ENCODE measurements at regions not wholly inside any gene's neighbourhood (a gene's known extent, or its start where the extent isn't known, plus 50 kb on each side); places are given as distances from the start of the nearest gene placed in this dataset.

DNA sequence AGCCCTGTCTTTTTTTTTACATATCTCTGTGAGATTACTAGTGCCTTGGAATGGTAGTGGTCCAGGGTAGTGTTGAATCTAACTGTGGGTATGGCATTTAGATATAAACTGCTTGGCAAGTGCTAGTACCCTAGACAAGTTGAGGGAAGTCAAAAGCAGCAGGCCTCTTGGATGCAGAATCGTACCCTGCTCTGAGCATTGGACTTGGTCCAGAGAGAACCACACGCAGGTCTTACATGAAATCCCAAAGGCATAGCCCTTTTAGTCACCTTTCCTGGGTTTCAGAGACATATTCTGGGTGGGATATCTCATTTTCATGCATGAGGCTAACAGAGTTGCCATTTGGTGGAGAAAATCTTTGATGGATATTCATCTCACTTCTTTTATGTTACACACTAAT, 641.4 kb downstream of the PDCD6IP start:
- TF ChIP-seq, protein P1, sequence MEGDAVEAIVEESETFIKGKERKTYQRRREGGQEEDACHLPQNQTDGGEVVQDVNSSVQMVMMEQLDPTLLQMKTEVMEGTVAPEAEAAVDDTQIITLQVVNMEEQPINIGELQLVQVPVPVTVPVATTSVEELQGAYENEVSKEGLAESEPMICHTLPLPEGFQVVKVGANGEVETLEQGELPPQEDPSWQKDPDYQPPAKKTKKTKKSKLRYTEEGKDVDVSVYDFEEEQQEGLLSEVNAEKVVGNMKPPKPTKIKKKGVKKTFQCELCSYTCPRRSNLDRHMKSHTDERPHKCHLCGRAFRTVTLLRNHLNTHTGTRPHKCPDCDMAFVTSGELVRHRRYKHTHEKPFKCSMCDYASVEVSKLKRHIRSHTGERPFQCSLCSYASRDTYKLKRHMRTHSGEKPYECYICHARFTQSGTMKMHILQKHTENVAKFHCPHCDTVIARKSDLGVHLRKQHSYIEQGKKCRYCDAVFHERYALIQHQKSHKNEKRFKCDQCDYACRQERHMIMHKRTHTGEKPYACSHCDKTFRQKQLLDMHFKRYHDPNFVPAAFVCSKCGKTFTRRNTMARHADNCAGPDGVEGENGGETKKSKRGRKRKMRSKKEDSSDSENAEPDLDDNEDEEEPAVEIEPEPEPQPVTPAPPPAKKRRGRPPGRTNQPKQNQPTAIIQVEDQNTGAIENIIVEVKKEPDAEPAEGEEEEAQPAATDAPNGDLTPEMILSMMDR (IDR thresholded peaks at IDR 0.05) = no peak
- TF ChIP-seq POLR2A (IDR thresholded peaks at IDR 0.05) = no peak
